Upper lobe of right lung (tissue), 1 donor: ENCODE measurements at regions not wholly inside any gene's neighbourhood (a gene's known extent, or its start where the extent isn't known, plus 50 kb on each side); places are given as distances from the start of the nearest gene placed in this dataset.

Source experiments
- ATAC-seq: fragments of 200-7000 bp; cut with Tn5 transposase; one replicate; pipeline ENCODE4 v1.9.1; 2020; ENCODE audit warnings: mild to moderate bottlenecking, moderate library complexity
- DNase-seq: peaks from one replicate; pipeline ENCODE4 v3.0.0-alpha.2; 2020
- H3K27ac ChIP-seq: fragments of 200-600 bp; one replicate; pipeline ENCODE4 v1.8.0; 2022
- H3K27me3 ChIP-seq: fragments of 200-600 bp; one replicate; pipeline ENCODE4 v1.8.0; 2022; ENCODE audit warnings: mild to moderate bottlenecking
- H3K36me3 ChIP-seq: fragments of 200-600 bp; one replicate; pipeline ENCODE4 v1.8.0; 2022
- H3K4me1 ChIP-seq: fragments of 200-600 bp; one replicate; pipeline ENCODE4 v1.8.0; 2022
- H3K4me3 ChIP-seq: fragments of 200-600 bp; one replicate; pipeline ENCODE4 v1.8.0; 2022; ENCODE audit warnings: mild to moderate bottlenecking
- H3K9me3 ChIP-seq: fragments of 200-600 bp; one replicate; pipeline ENCODE4 v1.8.0; 2022
- intact Hi-C: fragments of 100-400 bp; cut with DNase I; formaldehyde crosslinking; loops from one replicate; pipeline ENCODE4 v1.11.0; 2022
- TF ChIP-seq, protein P1 (sequence below): fragments of 200-600 bp; IDR thresholded peaks from one replicate; pipeline ENCODE4 v1.8.0; 2022; ENCODE audit warnings: antibody characterized with exemption
- donor health status: DM: no; HTN: yes; CAD: no; lungs with severe emphysema.

DNA sequence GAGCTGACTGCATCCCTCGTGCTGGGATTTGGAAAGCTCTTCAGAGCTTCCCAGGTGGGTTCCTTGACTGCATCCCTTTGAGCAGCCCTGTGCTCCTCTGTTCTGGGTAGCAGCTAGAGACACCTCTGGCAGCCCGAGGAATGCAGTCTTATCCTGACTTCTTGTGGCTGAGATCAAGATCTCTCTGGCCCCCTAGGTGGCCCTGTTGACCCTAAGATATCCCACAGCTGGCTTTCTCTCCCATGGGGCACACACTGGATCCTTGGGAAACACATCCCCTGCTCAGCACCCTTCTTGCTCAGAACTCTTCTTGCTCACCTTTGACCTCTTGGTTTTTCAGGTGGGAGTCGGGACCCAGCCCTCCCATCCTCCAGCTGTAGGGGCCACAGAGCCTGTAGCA lies 237.2 kb downstream of the TSN start:
- Histone ChIP-seq H3K4me3 (no peak overlapping the region), H3K36me3 (no peaks in the 10 kb centered on the region), H3K4me1 (no peaks in the 10 kb centered on the region), H3K9me3 (no peaks in the 10 kb centered on the region), H3K27me3 (no peaks in the 10 kb centered on the region), H3K27ac (no peak overlapping the region)
- TF ChIP-seq, protein P1, sequence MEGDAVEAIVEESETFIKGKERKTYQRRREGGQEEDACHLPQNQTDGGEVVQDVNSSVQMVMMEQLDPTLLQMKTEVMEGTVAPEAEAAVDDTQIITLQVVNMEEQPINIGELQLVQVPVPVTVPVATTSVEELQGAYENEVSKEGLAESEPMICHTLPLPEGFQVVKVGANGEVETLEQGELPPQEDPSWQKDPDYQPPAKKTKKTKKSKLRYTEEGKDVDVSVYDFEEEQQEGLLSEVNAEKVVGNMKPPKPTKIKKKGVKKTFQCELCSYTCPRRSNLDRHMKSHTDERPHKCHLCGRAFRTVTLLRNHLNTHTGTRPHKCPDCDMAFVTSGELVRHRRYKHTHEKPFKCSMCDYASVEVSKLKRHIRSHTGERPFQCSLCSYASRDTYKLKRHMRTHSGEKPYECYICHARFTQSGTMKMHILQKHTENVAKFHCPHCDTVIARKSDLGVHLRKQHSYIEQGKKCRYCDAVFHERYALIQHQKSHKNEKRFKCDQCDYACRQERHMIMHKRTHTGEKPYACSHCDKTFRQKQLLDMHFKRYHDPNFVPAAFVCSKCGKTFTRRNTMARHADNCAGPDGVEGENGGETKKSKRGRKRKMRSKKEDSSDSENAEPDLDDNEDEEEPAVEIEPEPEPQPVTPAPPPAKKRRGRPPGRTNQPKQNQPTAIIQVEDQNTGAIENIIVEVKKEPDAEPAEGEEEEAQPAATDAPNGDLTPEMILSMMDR = no peak
- DNase-seq (no peak), ATAC-seq (no peak)
- intact Hi-C loops = no loop called here

DNA sequence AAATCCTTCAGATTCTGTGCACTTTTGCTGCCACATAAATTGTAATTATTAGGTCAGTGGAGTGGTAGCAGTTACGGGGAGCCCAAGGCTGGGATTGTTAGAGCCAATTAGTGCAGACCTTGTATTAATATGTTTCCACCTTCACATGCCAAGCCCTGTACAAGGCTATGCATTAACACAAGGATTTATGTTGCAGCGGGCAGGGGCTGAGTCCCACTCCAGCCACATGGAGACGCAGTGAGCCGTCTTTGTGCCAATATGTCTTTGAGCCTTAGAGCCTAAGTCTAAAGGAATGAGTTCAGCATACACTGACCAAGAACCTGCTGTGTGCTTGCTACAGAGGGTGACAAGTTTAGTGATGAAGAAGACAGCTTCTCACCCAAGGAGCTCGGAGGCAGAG lies 238.2 kb downstream of the TSN start:
- DNase-seq (no peak), ATAC-seq (no peak)
- no peaks in the 10 kb centered on the region for H3K9me3 ChIP-seq
- H3K36me3 ChIP-seq = no peaks in the 10 kb centered on the region
- no peaks in the 10 kb centered on the region for H3K27me3 ChIP-seq
- H3K4me3 ChIP-seq = no peak overlapping the region
- intact Hi-C loops = no loop called here
- TF ChIP-seq, protein P1 = no peak
- no peak overlapping the region for H3K27ac ChIP-seq
- H3K4me1 ChIP-seq = no peaks in the 10 kb centered on the region

DNA sequence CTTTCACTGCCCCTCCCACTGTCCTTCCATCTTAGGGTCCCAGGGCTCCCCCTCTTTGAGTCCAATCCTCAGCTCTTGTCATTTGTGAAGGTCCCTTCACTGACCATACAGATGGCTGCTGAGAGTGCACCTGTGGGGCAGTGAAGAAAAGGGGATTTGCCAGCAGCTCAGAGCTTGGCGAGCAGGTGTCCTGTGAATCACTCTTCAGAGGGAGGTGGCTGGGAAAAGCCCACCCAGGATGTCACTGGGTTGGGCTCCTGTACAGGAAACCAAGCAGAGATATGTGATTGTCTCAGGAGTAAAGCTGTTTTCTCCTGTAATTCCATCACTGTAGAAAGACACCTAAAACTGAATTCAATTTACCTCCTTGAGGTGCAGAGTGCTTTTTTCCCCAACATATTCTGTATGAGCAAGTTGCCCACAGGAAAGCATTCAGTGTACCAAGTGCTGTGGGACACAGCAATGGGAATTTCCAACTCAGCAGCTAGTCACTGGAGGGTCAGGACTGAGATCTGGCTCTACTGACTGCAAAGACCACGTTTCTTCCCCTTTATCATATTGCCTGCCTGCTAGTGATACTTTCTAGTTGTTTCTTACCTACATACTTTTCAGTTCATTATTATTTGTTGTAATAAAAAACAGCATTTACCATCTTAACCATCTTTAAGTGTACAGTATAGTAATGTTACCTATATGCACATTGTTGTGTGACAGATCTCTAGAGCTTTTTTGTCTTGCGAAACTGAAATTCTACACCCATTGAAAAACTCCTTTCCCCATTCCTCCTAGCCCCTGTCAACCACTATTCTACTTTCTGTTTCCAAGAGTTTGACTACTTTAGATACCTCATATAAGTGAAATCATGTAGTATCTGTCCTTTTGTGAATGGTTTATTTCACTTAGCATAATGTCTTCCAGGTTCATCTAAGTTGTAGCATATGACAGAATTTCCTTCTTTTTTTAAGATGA lies 239.1 kb downstream of the TSN start:
- ATAC-seq = no peak

DNA sequence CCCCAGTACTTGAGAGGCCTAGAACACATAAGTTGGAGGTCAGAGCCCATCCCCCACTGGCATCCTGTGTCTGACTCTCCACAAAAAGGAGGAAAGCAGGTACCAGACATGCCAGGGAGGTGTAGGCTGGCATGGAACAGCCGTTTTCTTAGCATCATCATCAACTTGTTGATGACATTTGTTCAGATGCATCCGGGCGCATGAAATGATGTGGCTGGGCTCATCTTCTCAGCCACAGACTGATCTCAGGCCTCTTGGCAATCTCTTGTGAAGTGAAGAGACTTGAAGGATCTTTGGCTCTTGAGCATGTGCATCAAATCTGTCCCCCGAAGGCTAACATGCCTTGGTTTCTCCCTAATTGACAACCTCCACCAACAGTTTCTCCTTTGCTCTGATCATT lies 243.3 kb downstream of the TSN start:
- no peak overlapping the region for H3K4me3 ChIP-seq
- H3K9me3 ChIP-seq = no peaks in the 10 kb centered on the region
- TF ChIP-seq, protein P1 = no peak
- H3K4me1 ChIP-seq = no peaks in the 10 kb centered on the region
- intact Hi-C loops = no loop called here
- H3K36me3 ChIP-seq = no peaks in the 10 kb centered on the region
- H3K27ac ChIP-seq = no peak overlapping the region
- DNase-seq (no peak), ATAC-seq (no peak)
- H3K27me3 ChIP-seq = no peaks in the 10 kb centered on the region

More for the DNA sequence above, 239.1 kb downstream of the TSN start:
- intact Hi-C loops = no loop called here
- Histone ChIP-seq H3K4me3 (no peak overlapping the region), H3K9me3 (no peaks in the 10 kb centered on the region), H3K27ac (no peak overlapping the region), H3K27me3 (no peaks in the 10 kb centered on the region), H3K36me3 (no peaks in the 10 kb centered on the region), H3K4me1 (no peaks in the 10 kb centered on the region)
- TF ChIP-seq, protein P1 = no peak
- DNase-seq = no peak

DNA sequence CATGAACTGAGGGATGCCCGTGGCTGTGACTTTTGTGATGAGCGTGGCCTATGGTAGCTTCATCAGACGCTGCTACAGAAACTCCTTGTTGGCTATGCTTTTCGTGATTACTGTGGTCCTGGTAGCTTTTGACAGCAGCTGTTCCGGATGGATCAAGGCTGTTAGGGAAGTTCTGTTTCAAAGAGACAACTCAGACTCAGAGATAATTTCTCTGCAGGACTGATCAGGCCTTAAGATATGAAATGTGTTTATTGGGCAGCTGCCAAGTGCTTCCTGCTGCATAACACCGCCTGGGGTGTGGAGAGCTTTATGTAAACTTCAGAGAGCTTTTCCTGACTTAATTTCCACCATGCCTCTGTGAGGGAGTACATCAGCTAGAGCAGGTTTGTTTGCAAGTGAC lies 243.8 kb downstream of the TSN start:
- DNase-seq = no peak
- no peaks in the 10 kb centered on the region for H3K36me3 ChIP-seq
- no peak overlapping the region for H3K4me3 ChIP-seq
- TF ChIP-seq, protein P1 = no peak
- no peaks in the 10 kb centered on the region for H3K9me3 ChIP-seq
- ATAC-seq = peak; percentile 48
- no peaks in the 10 kb centered on the region for H3K4me1 ChIP-seq
- no peak overlapping the region for H3K27ac ChIP-seq
- H3K27me3 ChIP-seq = no peaks in the 10 kb centered on the region
- intact Hi-C loops = no loop called here
